NCI-H2171 (cell line): ENCODE measurements at regions not wholly inside any gene's neighbourhood (a gene's known extent, or its start where the extent isn't known, plus 50 kb on each side); places are given as distances from the start of the nearest gene placed in this dataset.
"Not testable (repeated sequence)": the region's sequence is repeated elsewhere in the genome, so short reads cannot be mapped to it uniquely, and the experiment has no call there.

Source experiments
- DNase-seq: peaks from one replicate; lab custom pipeline; 2025; lab: John Stamatoyannopoulos, UW

DNA sequence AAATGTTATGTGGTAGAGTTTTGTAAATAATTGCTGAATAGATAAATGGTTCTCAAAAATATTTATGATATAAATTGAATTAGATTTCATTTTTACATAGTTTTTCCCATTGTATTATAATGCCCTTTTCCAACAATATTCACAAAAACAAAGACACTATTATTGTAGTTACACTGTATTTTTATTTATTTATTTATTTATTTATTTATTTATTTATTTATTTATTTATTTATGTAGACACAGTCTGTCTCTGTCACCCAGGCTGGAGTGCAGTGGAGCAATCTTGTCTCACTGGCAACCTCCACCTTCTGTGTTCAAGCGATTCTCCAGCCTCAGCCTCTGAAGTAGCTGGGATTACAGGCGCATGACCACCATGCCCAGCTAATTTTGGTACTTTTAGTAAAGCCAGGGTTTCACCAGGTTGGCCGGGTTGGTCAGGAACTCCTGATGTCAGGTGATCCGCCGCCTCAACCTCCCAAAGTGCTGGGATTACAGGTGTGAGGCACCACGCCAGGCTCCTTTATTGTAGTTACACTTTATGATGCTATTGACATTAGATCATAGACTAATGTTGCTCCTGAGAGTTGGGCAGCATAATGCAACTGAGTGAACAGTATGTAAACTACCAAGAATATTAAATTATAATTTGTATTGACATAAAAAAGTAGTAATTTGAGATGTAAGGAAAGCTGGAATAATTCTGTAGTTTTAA, 1430.0 kb upstream of the PRMT6 start:
- no peak for DNase-seq

DNA sequence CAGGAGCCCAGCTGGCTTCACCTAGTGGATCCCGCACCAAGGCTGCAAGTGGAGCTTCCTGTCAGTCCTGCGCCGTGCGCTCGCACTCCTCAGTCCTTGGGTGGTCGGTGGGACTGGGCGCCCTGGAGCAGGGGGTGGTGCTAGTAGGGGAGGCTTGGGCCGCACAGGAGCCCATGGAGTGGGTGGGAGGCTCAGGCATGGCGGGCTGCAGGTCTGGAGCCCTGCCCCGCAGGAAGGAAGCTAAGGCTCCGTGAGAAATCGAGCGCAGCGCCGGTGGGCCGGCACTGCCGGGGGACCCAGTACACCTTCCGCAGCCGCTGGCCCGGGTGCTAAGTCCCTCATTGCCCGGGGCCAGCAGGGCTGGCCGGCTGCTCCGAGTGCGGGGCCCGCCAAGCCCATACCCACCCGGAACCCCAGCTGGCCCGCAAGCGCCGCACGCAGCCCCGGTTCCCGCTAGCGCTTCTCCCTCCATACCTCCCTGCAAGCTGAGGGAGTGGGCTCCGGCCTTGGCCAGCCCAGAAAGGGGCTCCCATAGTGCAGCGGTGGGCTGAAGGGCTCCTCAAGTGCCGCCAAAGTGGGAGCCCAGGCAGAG, 1425.2 kb upstream of the PRMT6 start:
- not testable (repeated sequence) for DNase-seq

DNA sequence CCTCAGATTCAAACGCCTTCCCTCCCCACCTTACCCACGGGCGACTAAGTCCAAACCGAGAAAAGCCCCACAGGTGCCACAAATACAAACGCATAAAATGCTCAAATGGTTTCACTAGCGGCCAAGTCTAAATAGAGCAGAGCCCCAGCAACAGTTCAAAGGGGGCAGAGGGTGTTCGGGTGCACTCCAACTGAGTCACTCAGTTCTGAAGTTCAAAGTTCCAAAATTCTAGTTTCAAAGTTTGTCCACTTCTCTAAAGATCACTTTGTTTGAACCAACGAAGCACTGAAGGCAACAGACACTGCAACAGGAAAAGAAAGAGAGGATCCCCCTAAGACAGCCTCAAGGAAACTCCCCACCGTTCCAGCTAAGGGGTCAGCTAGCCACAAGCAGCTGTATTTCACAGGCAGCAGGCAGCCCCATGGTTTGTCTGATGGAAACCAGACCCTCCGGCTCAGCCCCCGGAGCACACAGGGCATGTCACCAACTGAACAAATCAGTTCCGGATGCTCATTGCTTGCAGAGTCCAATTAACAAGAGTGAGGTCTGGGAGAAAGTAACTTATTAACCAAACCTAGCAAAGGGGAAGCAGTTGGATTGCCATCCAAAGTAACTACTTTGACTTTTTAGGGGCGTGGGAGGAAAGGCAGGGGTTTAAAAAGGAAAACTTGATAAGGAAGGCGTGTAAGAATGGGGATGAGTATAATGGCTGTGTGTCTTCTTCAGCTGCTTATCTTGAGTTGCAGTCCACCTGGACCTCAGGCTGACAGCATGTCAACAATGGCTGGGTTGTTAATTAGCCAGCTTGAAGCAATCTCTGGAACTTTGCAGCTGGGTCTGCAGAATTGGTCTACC, 1423.9 kb upstream of the PRMT6 start:
- no peak for DNase-seq

DNA sequence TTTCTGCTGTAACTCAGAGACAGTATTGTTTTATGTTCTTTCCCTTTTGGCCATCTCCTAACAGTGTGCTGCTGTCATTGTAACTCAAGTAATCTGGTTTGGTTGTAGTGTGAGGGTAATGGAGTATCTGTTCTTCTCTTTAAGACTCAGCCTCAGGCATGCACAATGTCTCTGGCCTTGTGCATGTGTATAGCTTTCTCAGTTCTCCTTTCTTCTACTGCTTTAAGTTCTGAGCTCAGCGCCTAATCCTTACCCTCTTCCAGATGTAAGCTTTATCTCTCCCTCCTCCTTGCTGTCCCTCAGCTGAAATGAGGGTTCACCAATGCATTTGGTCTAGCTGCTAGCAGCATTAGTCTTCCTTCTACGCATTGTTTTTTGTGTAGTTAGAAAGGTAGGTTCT, 1420.4 kb upstream of the PRMT6 start:
- no peak for DNase-seq

DNA sequence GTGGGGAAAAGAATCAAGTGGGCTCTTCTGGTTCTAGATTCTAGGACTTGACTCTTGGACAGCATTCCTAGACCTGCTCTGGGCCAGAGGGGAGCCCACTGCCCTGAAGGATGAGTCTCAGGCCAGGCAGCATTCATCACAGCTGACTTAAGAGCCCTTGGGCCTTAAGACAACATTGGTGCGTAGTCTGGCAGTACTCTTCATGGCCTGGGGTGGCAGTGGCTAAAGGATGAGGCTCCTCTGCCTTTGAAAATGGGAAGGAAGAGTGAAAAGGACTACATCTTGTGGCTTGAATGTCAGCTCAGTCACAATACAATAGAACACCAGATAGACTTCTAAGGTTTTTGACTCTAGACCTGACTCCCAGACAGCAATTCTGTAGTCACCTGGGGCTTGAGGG, 1415.1 kb upstream of the PRMT6 start:
- DNase-seq: no peak

DNA sequence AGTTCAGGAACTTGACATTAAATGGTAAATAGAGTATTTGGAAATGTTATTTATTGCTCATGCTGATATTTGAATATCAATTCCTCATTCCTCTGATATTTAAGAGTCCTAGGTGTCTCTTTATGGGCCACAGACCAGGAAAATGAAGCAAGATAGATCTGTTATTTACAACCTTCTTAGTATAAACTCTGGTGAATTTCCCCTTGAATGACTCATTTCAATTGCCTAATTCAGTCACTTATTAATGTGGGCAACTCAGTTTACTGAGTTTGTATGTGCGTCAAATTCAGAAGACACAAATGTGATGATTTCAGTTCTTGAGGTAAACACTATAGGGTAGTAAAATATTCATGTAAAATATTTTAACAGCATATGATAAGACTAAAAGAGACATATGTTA, 1404.4 kb upstream of the PRMT6 start:
- no peak for DNase-seq

DNA sequence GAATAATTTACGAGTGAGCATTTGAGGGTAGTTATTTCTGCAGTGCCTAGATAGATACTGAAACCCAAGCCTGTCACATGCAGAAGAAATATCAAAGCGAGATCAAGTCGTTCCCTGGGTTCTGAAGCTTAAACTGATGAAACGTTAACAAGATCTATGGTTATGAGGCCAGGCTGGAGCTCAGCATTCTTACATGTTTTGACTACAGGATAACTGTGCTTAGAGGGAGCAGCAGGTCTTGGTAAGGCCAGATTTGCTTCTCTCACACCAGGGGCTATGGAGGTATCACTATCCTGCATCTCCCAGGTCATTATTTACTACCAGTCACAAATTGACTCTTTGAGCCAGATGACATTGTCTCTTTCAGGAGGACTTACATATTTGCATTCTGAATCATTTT, 1401.4 kb upstream of the PRMT6 start:
- DNase-seq: no peak

DNA sequence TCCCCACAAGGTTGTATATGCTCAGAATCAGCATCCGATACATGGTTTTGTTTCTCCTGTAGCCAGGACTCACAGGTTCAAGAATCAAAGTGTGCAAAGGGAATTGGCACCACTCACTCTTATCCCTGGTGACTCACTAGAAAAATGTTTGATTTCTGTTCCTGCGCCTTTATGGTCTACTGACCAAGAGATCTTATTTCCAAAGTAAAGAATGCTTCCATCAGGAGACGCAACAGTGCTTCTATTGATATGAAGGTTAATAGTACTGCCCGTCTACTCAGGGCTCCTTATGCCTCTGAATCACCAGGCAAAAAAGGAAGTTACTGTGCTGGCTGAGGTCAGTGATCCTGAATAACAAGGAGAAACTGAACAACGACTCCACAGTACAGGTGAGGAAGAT, 1392.0 kb upstream of the PRMT6 start:
- DNase-seq: no peak

DNA sequence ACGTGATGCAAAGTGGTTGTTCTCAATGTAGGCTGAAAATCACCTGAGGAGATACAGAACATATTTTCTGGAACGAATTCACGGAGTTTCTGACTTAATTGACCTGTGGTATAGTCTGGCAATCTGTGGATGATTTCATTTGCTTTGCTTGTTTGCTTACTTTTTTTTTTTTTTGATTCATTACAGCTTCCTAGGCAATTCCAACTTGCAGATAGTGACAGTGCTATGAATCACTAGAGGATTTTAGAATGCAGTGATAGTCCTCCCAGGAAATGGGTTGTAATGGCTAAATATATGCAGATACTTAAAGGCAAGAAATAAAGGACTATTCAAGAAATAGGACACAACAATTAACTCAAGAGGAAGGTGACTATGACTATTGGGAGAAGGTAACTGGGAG, 1378.1 kb upstream of the PRMT6 start:
- DNase-seq: no peak

DNA sequence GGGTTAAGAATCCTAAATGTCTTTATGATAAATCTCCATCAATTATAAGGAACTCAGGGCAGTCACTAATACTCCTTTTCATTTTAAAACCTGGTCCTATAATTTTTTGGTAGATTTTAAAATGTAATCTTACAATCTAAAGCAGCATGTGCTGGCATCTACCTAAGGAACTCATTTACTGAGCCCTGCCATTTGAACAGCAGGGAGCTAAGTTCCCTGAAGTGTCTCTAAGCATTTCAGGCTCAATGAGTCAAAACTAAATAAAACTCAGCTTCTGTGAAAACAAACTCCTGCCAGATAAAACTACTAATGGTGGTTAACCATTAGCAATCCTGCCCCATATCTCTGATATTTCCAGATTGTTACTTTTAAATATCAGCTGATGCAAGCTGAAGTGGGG, 1371.8 kb upstream of the PRMT6 start:
- no peak for DNase-seq

DNA sequence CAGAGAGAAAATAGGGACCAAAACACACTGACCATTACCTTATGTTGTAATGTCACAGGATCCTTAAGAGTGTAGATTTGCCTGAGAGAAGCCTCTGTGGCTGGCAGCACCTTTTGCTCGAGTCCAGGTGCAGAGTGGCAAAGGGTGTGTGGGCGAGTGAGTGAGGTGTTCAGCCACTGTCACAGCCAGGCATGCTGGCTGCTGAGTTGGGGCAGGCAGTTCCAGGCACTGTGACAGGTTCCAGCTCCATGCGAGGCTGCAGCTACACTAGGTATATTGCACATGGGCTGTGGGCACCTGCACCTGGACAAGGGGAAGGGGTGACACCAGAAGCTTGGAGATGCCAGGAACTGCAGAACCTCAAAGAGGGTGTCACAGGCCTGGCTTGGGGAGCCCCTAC, 1370.4 kb upstream of the PRMT6 start:
- DNase-seq: no peak

DNA sequence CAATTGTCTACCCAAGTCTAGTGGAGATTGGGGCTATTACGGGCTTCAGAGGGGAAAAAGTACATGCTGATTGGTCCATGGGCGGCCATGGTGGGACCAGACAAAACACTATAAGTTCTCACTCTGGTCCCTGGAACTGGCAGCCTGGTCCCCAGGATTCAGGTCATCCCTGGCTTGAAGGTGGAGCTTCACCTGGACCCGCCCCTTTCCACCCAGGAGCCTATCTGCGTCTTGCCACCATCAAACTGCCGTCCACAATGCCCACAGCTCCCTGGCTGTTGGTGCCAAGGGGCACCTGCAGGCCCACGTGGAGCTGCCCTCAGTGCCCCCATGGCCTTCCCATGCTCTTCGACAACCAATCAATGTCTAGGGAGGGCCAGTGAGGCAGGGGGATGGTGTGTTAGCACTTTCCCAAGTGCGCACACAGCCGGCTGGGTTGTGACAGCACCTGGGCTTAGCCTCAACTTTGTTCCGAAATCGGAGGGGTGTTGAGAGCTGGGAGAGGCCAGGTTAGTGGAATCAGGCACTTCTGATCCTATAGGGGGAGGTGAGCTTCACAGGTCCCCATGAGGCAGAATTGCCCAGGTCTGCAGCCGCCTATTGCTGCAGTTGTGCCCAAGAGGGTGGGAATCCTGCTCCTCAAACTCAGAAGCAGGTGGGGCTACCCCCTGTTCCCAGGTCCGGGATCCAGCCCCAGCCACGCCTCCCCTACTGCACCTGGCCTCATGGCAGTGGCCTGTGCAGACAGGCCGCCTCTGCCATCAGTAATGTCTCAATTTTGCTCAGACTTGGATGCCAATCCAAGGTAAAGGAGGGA, 1369.4 kb upstream of the PRMT6 start:
- DNase-seq: no peak

DNA sequence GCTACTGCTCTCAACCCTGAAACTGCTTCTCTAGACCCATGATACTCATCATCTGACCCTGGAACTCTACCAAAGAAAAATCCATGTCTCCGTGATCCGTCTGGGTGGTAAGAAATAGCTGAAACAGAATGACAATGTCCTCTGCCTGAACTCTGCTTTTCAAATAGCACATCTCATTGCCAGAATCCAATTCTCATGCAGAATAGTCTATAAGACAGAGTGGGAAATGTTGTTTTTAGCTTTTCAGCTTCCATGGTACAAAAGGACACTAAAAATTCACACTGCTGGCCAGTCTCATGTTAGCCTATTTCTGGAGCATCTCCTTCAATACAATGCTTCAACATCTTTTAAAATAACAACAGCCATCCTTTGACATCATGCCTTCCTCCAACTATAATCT, 1355.8 kb upstream of the PRMT6 start:
- DNase-seq: no peak

DNA sequence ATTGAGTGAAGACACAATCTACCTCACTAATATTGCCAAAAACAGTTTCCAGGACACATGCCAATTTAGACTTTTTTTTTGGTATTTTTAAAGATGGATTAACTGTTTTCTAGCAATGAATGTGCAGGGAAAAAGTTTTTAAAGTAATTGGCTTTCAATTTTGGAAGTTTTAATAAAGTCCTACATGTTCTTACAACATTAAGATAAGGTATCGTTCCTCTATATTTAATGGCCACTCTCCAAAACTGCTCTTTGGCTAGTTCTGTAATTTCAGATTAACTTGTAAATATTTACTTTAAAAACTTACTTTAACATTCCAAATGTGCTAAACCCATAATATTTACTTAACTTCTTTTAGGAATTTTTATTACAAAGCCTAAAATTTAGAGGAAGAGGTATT, 1332.2 kb upstream of the PRMT6 start:
- DNase-seq: no peak

DNA sequence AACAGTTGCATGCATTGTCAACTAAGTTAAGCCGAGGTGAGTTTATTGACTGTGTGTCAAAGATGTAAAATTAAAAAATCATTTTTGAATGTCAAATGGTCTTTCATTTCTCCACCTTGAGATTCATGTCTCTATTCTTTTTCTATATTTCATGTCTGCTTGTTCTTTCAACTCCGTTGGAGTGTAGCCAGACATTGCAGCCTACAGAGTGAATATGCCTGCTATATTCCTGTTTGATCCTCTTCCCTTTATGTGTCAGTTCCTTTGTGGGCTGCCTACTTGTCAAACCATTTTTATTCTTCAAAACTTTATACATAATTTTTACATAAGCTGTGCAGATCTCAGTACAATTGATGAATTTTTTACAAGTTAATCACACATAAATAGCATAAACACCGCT, 1325.8 kb upstream of the PRMT6 start:
- no peak for DNase-seq

DNA sequence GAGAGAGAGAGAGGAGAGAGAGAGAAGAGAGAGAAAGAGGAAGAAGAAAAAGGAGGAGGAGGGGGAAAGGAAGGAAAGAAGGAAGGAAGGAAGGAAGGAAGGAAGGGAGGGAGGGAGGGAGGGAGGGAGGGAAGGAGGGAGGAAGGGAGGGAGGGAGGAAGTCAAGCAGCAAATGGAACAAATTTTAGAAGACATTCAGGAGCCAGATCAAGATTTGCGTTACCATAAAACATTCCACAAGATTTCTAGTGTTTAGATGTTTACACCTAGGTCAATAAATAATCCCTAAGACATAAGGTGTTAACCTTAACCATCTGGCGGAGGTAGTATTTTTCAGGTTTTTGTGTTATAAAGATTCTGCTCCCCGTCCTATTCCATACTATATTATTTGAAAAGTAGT, 1320.1 kb upstream of the PRMT6 start:
- DNase-seq: no peak

DNA sequence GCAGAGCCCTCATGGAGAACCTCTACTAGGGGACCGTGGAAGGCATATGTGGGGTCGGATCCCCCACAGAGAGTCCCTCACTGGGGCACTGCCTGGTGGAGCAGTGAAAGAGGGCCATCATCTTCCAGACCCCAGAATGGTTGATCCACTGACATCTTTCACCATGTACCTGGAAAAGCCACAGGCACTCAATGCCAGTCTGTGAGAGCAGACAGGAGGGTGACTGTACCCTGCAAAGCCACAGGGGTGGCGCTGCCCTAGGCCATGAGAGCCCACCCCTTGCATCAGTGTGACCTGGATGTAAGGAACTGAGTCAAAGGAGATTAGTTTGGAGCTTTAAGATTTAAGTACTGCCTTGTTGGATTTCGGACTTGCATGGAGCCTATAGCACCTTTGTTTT, 1276.7 kb upstream of the PRMT6 start:
- DNase-seq: no peak

DNA sequence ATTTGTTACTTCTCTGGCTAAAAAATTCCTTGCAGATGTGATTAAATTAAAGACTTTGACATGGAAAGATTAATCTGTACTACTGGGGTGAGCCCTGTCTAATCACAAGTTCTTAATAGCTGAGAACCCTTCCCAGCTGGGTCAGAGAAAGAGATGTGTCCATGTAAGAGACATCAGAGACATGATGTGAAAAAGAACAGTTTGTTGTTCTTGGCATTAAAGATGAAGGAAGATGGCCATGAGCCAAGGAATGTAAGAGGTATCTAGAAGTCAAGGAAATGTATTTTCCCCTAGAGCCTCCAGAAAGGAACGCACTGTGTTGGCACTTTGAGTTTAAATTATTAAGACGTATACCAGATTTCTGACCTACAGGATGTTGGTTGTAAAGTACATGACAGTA, 1271.5 kb upstream of the PRMT6 start:
- DNase-seq: no peak

DNA sequence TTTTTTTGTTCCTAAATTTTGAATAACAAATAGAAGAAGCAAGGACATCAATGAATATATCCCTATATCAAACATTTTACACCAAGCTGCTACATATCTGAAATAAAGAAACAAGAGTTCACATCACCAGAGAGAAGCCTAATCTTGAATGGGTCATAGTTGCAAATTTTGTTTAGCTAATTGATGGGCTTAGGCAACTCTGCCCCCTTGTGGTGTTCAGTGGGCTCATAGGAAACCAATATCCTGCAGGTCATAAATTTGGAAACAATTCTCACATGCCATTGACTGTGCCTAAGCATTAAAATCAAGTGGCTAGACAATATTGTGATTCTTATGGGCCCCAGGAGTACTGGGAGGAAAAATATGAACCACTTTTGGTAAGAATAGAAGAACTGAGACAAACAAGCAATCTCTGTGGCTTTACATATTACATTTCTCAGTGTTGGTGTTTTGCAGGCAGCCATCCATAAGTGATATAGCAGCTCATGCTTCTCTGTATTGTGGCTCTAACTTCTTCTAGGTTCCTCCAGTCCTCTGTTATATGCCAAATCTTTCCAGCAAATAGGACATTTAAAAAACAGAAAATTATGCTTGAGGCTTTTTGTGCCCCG, 1262.8 kb upstream of the PRMT6 start:
- peak; percentile 12 for DNase-seq

DNA sequence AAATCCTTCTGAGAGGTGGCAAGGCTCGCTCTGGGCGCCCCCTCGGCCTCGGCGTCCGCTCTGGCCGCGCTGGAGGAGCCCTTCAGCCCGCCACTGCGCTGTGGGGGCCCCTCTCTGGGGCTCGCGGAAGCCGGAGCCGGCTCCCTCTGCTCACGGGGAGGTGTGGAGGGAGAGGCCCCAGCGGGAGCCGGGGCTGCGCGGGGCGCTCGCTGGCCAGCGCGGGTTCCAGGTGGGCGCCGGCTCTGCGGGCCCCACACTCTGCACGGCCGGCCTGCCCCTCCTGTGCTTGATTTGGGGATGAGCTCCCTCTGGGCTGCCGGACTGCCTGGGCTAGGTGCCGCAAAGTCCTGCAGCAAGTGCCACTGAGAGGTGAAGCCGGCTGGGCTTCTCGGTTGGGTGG, 1260.7 kb upstream of the PRMT6 start:
- DNase-seq: no peak

DNA sequence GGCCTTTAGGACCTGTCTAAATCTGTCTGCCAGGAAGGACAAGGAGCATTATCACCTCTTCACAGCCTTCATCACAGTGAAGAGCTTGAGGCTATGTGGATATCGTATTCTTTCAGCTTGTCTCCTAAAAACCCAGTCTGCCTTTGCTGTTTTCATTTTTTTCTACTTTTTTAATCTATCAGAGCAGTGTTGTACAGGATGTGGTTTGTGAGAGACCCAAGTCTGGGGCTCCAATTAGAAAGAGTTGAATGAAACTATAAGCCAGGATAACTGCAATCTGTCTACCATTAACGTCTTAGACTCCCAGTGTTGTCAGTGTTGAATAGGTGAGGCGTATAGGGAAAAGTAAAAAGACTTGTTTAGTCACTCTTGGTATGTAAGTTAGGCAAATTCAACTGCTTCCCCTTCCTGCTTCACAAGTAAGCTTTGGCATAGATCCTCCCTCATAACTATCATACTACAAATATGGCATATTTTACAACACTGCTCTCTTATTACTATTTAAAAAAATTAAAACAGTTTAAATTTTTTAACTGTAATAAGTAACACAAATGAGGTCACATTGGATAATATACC, 1225.8 kb upstream of the PRMT6 start:
- DNase-seq: no peak

DNA sequence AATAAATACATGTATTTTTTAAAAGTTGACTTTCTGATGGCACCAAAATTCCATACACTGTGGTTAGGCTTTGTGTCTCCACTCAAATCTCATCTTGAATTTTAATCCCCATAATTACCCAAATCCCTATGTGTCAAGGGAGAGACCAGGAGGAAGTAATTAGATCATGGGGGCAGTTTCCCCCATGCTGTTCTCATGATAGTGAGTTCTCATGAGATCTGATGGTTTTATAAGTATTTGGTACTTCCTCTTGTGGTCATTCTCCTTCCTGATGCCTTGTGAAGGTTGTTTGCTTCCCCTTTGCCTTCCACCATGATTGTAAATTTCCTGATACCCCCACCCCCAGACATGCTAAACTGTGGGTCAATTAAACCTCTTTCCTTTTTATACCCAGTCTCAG, 1218.4 kb upstream of the PRMT6 start:
- DNase-seq: no peak
